WTC11 (cell line): ENCODE measurements at regions not wholly inside any gene's neighbourhood (a gene's known extent, or its start where the extent isn't known, plus 50 kb on each side); places are given as distances from the start of the nearest gene placed in this dataset.

Experiments
- ATF2 ChIP-seq: sonication (generic); formaldehyde crosslinking; IDR thresholded peaks from 2 replicates; pipeline ENCODE4 v1.8.1; 2022; ENCODE audit warnings: low read depth, missing genetic modification reagents, borderline replicate concordance
- CTCF ChIP-seq: fragments of 200-600 bp; IDR thresholded peaks from 2 replicates; pipeline ENCODE4 v1.8.0; 2022; ENCODE audit warnings: antibody characterized with exemption
- GRHL2 ChIP-seq: fragments of 250-450 bp; sonication (Bioruptor Pico); IDR thresholded peaks from 2 replicates; pipeline ENCODE4 v1.8.0; 2022; ENCODE audit warnings: mild to moderate bottlenecking, moderate library complexity; ENCODE audit not compliant: insufficient replicate concordance, severe bottlenecking
- ZNF219 ChIP-seq: sonication (generic); formaldehyde crosslinking; IDR thresholded peaks from 2 replicates; pipeline ENCODE4 v1.8.0; 2023; ENCODE audit warnings: missing genetic modification reagents, mild to moderate bottlenecking, borderline replicate concordance

- TF ChIP-seq ATF2 = no peak
- no peak for TF ChIP-seq CTCF
- TF ChIP-seq GRHL2 = no peak
- no peak for TF ChIP-seq ZNF219 (CRISPR knock-in tag)
These were observed 199.0 kb upstream of the CTBP2 start for GRCh38 chr10:125359401-125359800.
